Transverse colon (tissue), 4 donors: ENCODE measurements at regions not wholly inside any gene's neighbourhood (a gene's known extent, or its start where the extent isn't known, plus 50 kb on each side); places are given as distances from the start of the nearest gene placed in this dataset.
"Not testable (repeated sequence)": the region's sequence is repeated elsewhere in the genome, so short reads cannot be mapped to it uniquely, and the experiment has no call there.

Source experiments
- DNase-seq: peaks from one replicate; pipeline ENCODE4 v3.0.0-alpha.2; 2019
- H3K27ac ChIP-seq, 4 donors: fragments of 200-600 bp; sonication (generic); 2 replicates each; pipeline ENCODE4 v1.5.1; 2016 to 2018; ENCODE audit warnings: inconsistent platforms in 4 of 4
- H3K27me3 ChIP-seq: fragments of 200-600 bp; sonication (generic); 2 replicates; pipeline ENCODE4 v1.5.1; 2017; ENCODE audit warnings: inconsistent platforms
- H3K36me3 ChIP-seq, 4 donors: fragments of 200-600 bp; sonication (generic); 2 replicates each; pipeline ENCODE4 v1.5.1; 2017 to 2019; ENCODE audit warnings: inconsistent platforms in 4 of 4
- H3K4me1 ChIP-seq, 4 donors: fragments of 200-600 bp; sonication (generic); 2 replicates each; pipeline ENCODE4 v1.5.1; 2017 to 2020; ENCODE audit warnings: inconsistent platforms in 4 of 4
- H3K4me3 ChIP-seq, 4 donors: fragments of 200-600 bp; sonication (generic); 1 replicate in 1 of 4; 2 replicates in 3 of 4; pipeline versions ENCODE4 v1.5.1 to v1.6.1; 2017 to 2019; ENCODE audit warnings: inconsistent platforms in 4 of 4
- H3K9me3 ChIP-seq, 2 donors: fragments of 200-600 bp; sonication (generic); 2 replicates each; pipeline ENCODE4 v1.5.1; 2017 to 2019; ENCODE audit warnings: inconsistent platforms in 2 of 2
- EP300 ChIP-seq: sonication (generic); formaldehyde crosslinking; IDR thresholded peaks from one replicate; pipeline ENCODE4 v1.6.1; 2017; ENCODE audit warnings: antibody characterized with exemption, low read depth
- POLR2A ChIP-seq: fragments of 450-650 bp; IDR thresholded peaks from one replicate; pipeline ENCODE4 v1.6.1; 2016; ENCODE audit warnings: antibody characterized with exemption, mild to moderate bottlenecking, moderate library complexity
- POLR2AphosphoS5 ChIP-seq, 3 donors: sonication (generic); formaldehyde crosslinking; IDR thresholded peaks; one replicate each; pipeline ENCODE4 v1.6.1; 2016; ENCODE audit warnings: antibody characterized with exemption in 3 of 3
- WGBS, 2 donors: methylation state at CpG; one replicate each; pipeline ENCODE4 v1.1.5; 2018; ENCODE audit warnings: low coverage in 1 of 2; 5-methylcytosine and 5-hydroxymethylcytosine counted together
- in situ Hi-C, 4 donors: fragments of 200-750 bp; cut with MboI; loops; one replicate each; pipeline versions ENCODE4 v1.15.0 to v1.15.1; 2017; ENCODE audit warnings: low sequenced_read_pairs in 3 of 4, low pct_ligation_motif_present in 1 of 4, low pct_unique_long_range_greater_than_20kb in 1 of 4
- intact Hi-C: fragments of 100-400 bp; cut with DNase I; formaldehyde crosslinking; loops from one replicate; pipeline ENCODE4 v1.15.1; 2023; ENCODE audit warnings: low total_unique reads
- TF ChIP-seq, protein P1 (sequence below), 5 experiments: fragments of 200-600 bp in 3 of 5; fragments of 450-650 bp in 2 of 5; sonication (generic) in 3 of 5; IDR thresholded peaks; 1 replicate in 2 of 5; 2 replicates in 3 of 5; pipeline ENCODE4 v1.5.1; 2016 to 2017; ENCODE audit warnings: antibody characterized with exemption in 5 of 5, inconsistent platforms in 3 of 5, mild to moderate bottlenecking in 2 of 5, moderate library complexity in 1 of 5

GRCh38 chr7:19353180-19353579 lies 208.0 kb upstream of the FERD3L start:
- WGBS, 2 donors, result 84 to 85% methylated on average over 2 of the region's 2 CpGs

GRCh38 chr7:19352305-19352695 lies 207.1 kb upstream of the FERD3L start:
- no peaks in the 10 kb centered on the region for H3K27me3 ChIP-seq
- no peak for DNase-seq
- H3K4me3 ChIP-seq, result no peak overlapping the region
- H3K4me1 ChIP-seq, result no peaks in the 10 kb centered on the region
- whole genome bisulfite sequencing, 2 donors, result 10% methylated on average over 1 of the region's 1 CpG
- no peaks in the 10 kb centered on the region for H3K9me3 ChIP-seq
- no peak overlapping the region for H3K27ac ChIP-seq
- H3K36me3 ChIP-seq, result no peaks in the 10 kb centered on the region
- intact Hi-C loops, result no loop called here
- no peak for TF ChIP-seq EP300
- TF ChIP-seq POLR2AphosphoS5 (IDR thresholded peaks at IDR 0.05), result no peak
- TF ChIP-seq, protein P1, sequence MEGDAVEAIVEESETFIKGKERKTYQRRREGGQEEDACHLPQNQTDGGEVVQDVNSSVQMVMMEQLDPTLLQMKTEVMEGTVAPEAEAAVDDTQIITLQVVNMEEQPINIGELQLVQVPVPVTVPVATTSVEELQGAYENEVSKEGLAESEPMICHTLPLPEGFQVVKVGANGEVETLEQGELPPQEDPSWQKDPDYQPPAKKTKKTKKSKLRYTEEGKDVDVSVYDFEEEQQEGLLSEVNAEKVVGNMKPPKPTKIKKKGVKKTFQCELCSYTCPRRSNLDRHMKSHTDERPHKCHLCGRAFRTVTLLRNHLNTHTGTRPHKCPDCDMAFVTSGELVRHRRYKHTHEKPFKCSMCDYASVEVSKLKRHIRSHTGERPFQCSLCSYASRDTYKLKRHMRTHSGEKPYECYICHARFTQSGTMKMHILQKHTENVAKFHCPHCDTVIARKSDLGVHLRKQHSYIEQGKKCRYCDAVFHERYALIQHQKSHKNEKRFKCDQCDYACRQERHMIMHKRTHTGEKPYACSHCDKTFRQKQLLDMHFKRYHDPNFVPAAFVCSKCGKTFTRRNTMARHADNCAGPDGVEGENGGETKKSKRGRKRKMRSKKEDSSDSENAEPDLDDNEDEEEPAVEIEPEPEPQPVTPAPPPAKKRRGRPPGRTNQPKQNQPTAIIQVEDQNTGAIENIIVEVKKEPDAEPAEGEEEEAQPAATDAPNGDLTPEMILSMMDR (IDR thresholded peaks at IDR 0.05), result no peak
- no peak for TF ChIP-seq POLR2A
- in situ Hi-C loops, result no loop called here

More at GRCh38 chr7:19353180-19353579, 208.0 kb upstream of the FERD3L start:
- intact Hi-C loops (no loop called here), in situ Hi-C loops (no loop called here)
- Histone ChIP-seq H3K4me1 (no peaks in the 10 kb centered on the region), H3K36me3 (no peaks in the 10 kb centered on the region), H3K27ac (no peak overlapping the region), H3K4me3 (no peak overlapping the region), H3K9me3 (no peaks in the 10 kb centered on the region), H3K27me3 (no peaks in the 10 kb centered on the region)
- TF ChIP-seq EP300 (no peak), POLR2A (no peak), POLR2AphosphoS5 (IDR thresholded peaks at IDR 0.05) (no peak)
- TF ChIP-seq, protein P1 (IDR thresholded peaks at IDR 0.05), result no peak
- DNase-seq, result no peak

- no peak for DNase-seq
- no peaks in the 10 kb centered on the region for H3K9me3 ChIP-seq
- H3K27ac ChIP-seq, result no peak overlapping the region
- no peak overlapping the region for H3K4me3 ChIP-seq
- no peaks in the 10 kb centered on the region for H3K36me3 ChIP-seq
- no peaks in the 10 kb centered on the region for H3K27me3 ChIP-seq
- intact Hi-C loops, result no loop called here
- in situ Hi-C loops, result no loop called here
- H3K4me1 ChIP-seq, result no peaks in the 10 kb centered on the region
- 70 to 75% methylated on average over 4 of the region's 4 CpGs for WGBS, 2 donors
- TF ChIP-seq POLR2AphosphoS5 (IDR thresholded peaks at IDR 0.05) (no peak), POLR2A (no peak), EP300 (no peak)
- TF ChIP-seq, protein P1 (IDR thresholded peaks at IDR 0.05), result no peak
Observed at GRCh38 chr7:19351341-19352304, 206.4 kb upstream of the FERD3L start.

GRCh38 chr7:19339512-19339911 lies 194.3 kb upstream of the FERD3L start:
- no peaks in the 10 kb centered on the region for H3K36me3 ChIP-seq
- in situ Hi-C loops (no loop called here), intact Hi-C loops (no loop called here)
- no peak for DNase-seq
- no peak overlapping the region for H3K27ac ChIP-seq
- no peaks in the 10 kb centered on the region for H3K9me3 ChIP-seq
- no peak for TF ChIP-seq EP300
- TF ChIP-seq POLR2AphosphoS5 (IDR thresholded peaks at IDR 0.05), result no peak
- no peak for TF ChIP-seq POLR2A
- TF ChIP-seq, protein P1 (IDR thresholded peaks at IDR 0.05), result no peak
- 84 to 87% methylated on average over 10 to 11 of the region's 11 CpGs for WGBS, 2 donors
- H3K27me3 ChIP-seq, result no peaks in the 10 kb centered on the region
- no peak overlapping the region for H3K4me3 ChIP-seq
- H3K4me1 ChIP-seq, result no peaks in the 10 kb centered on the region

DNA sequence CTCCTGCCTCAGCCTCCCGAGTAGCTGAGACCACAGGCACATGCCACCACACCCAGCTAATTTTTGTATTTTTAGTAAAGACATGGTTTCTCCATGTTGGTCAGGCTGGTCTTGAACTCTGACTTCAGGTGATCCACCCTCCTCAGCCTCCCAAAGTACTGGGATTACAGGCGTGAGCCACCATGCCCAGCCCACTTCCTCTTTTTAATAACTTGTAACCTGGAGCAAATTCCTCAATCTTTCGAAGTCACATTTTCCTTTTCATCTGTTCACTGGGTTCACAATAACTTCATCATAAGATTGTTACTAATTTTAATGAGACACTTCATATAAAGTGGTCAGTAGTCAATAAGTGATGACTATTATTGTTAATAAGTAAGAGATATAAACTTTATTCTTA lies 193.3 kb upstream of the FERD3L start:
- H3K36me3 ChIP-seq, DNase-seq, H3K27me3 ChIP-seq, H3K4me1 ChIP-seq, intact Hi-C loops, H3K4me3 ChIP-seq, H3K27ac ChIP-seq, in situ Hi-C loops, H3K9me3 ChIP-seq: not testable (repeated sequence)
- WGBS, 2 donors, result 91 to 92% methylated on average over 3 of the region's 3 CpGs
